WTC11 (cell line): ENCODE measurements at regions not wholly inside any gene's neighbourhood (a gene's known extent, or its start where the extent isn't known, plus 50 kb on each side); places are given as distances from the start of the nearest gene placed in this dataset.

Source experiments
- ATAC-seq: fragments of 200-7000 bp; cut with Tn5 transposase; 2 replicates; pipeline ENCODE4 v1.10.0; 2021; ENCODE audit warnings: mild to moderate bottlenecking, moderate library complexity
- CTCF ChIA-PET: fragments of 300-600 bp; sonication (Branson Sonifier 250); formaldehyde crosslinking; loops from one replicate; lab custom pipeline; 2021; ENCODE audit warnings: antibody characterized with exemption; lab: Charles Lee
- POLR2A ChIA-PET: fragments of 350-600 bp; sonication (Branson Sonifier 250); formaldehyde crosslinking; loops from one replicate; lab custom pipeline; 2021; ENCODE audit warnings: antibody characterized with exemption; lab: Charles Lee
- DNase-seq: peaks from one replicate; pipeline ENCODE4 v3.0.0; 2021; ENCODE audit warnings: low spot score
- H3K27ac Mint-ChIP-seq: 2 replicates; pipeline ENCODE4 v1.8.0; 2021; ENCODE audit warnings: mixed read lengths
- H3K27me3 Mint-ChIP-seq: 2 replicates; pipeline ENCODE4 v1.8.0; 2021; ENCODE audit warnings: low read depth, mild to moderate bottlenecking, moderate library complexity, mixed read lengths
- H3K36me3 Mint-ChIP-seq: 2 replicates; pipeline ENCODE4 v1.8.0; 2021; ENCODE audit warnings: mixed read lengths
- H3K4me1 Mint-ChIP-seq: 2 replicates; pipeline ENCODE4 v1.8.0; 2022; ENCODE audit warnings: mixed read lengths
- H3K4me3 Mint-ChIP-seq: 2 replicates; pipeline ENCODE4 v1.8.0; 2021; ENCODE audit warnings: mild to moderate bottlenecking, moderate library complexity, mixed read lengths
- H3K9me3 Mint-ChIP-seq: 2 replicates; pipeline ENCODE4 v1.8.0; 2021; ENCODE audit warnings: mixed read lengths
- CBFB ChIP-seq: sonication (generic); formaldehyde crosslinking; IDR thresholded peaks from 2 replicates; pipeline ENCODE4 v1.8.1; 2022; ENCODE audit warnings: mild to moderate bottlenecking, low read depth, missing genetic modification reagents
- EMX1 ChIP-seq: fragments of 250-450 bp; sonication (Bioruptor Pico); IDR thresholded peaks from 2 replicates; pipeline ENCODE4 v1.8.0; 2021; ENCODE audit warnings: mild to moderate bottlenecking
- ESRRA ChIP-seq: sonication (generic); formaldehyde crosslinking; IDR thresholded peaks from 2 replicates; pipeline ENCODE4 v1.8.1; 2022; ENCODE audit warnings: mild to moderate bottlenecking, missing genetic modification reagents, borderline replicate concordance
- FOXK1 ChIP-seq: sonication (generic); formaldehyde crosslinking; IDR thresholded peaks from 2 replicates; pipeline ENCODE4 v1.8.0; 2022; ENCODE audit warnings: mild to moderate bottlenecking, moderate library complexity, missing genetic modification reagents
- FOXP1 ChIP-seq: sonication (generic); formaldehyde crosslinking; IDR thresholded peaks from 2 replicates; pipeline ENCODE4 v1.8.0; 2022; ENCODE audit warnings: missing genetic modification reagents, mild to moderate bottlenecking, moderate library complexity, borderline replicate concordance
- FOXP4 ChIP-seq: sonication (generic); formaldehyde crosslinking; IDR thresholded peaks from 2 replicates; pipeline ENCODE4 v1.8.0; 2022; ENCODE audit warnings: mild to moderate bottlenecking, missing genetic modification reagents
- GTF2I ChIP-seq: fragments of 250-450 bp; sonication (Bioruptor Pico); conservative IDR thresholded peaks from 2 replicates; pipeline ENCODE4 v1.4.0; 2021; ENCODE audit warnings: mild to moderate bottlenecking
- JUN ChIP-seq: sonication (generic); formaldehyde crosslinking; IDR thresholded peaks from 2 replicates; pipeline ENCODE4 v1.8.0; 2023; ENCODE audit warnings: mild to moderate bottlenecking, missing genetic modification reagents
- MXD4 ChIP-seq: fragments of 250-450 bp; sonication (Bioruptor Pico); IDR thresholded peaks from 2 replicates; pipeline ENCODE4 v1.8.0; 2021; ENCODE audit warnings: mild to moderate bottlenecking, moderate library complexity, borderline replicate concordance
- NFE2L1 ChIP-seq: sonication (generic); formaldehyde crosslinking; IDR thresholded peaks from 2 replicates; pipeline ENCODE4 v1.8.1; 2023; ENCODE audit warnings: missing genetic modification reagents
- PRRX2 ChIP-seq: fragments of 250-450 bp; sonication (Bioruptor Pico); IDR thresholded peaks from 2 replicates; pipeline ENCODE4 v1.8.0; 2021; ENCODE audit warnings: mild to moderate bottlenecking
- STAT6 ChIP-seq: sonication (generic); formaldehyde crosslinking; conservative IDR thresholded peaks from 2 replicates; pipeline ENCODE4 v1.8.1; 2023; ENCODE audit warnings: mild to moderate bottlenecking, low read depth, missing genetic modification reagents, moderate library complexity
- TEAD4 ChIP-seq: sonication (generic); formaldehyde crosslinking; IDR thresholded peaks from 2 replicates; pipeline ENCODE4 v1.8.0; 2022; ENCODE audit warnings: mild to moderate bottlenecking, missing genetic modification reagents
- TP53 ChIP-seq: sonication (generic); formaldehyde crosslinking; IDR thresholded peaks from 2 replicates; pipeline ENCODE4 v1.8.1; 2023; ENCODE audit warnings: mild to moderate bottlenecking, missing genetic modification reagents
- ZNF416 ChIP-seq: fragments of 250-450 bp; sonication (Bioruptor Pico); IDR thresholded peaks from 2 replicates; pipeline ENCODE4 v1.9.0; 2021; ENCODE audit warnings: mild to moderate bottlenecking, inconsistent platforms
- TF ChIP-seq, protein P1 (sequence below): sonication (generic); formaldehyde crosslinking; IDR thresholded peaks from 2 replicates; pipeline ENCODE4 v1.8.1; 2022; ENCODE audit warnings: missing genetic modification reagents, borderline replicate concordance
- TF ChIP-seq, protein P2 (sequence below): sonication (generic); formaldehyde crosslinking; IDR thresholded peaks from 2 replicates; pipeline ENCODE4 v1.8.1; 2023; ENCODE audit warnings: mild to moderate bottlenecking, missing genetic modification reagents, moderate library complexity
- TF ChIP-seq, protein P3 (sequence below): fragments of 250-450 bp; sonication (Bioruptor Pico); IDR thresholded peaks from 2 replicates; pipeline ENCODE4 v2.1.2; 2022; ENCODE audit warnings: mild to moderate bottlenecking, moderate library complexity
- TF ChIP-seq, protein P4 (sequence below): sonication (generic); formaldehyde crosslinking; IDR thresholded peaks from 2 replicates; pipeline ENCODE4 v1.8.1; 2023; ENCODE audit warnings: mild to moderate bottlenecking, missing genetic modification reagents
- TF ChIP-seq, protein P5 (sequence below): sonication (generic); formaldehyde crosslinking; IDR thresholded peaks from 2 replicates; pipeline ENCODE4 v1.8.1; 2022; ENCODE audit warnings: low read depth, mild to moderate bottlenecking, moderate library complexity, missing genetic modification reagents, borderline replicate concordance
- TF ChIP-seq, protein P6 (sequence below): sonication (generic); formaldehyde crosslinking; IDR thresholded peaks from 2 replicates; pipeline ENCODE4 v1.8.0; 2022; ENCODE audit warnings: mild to moderate bottlenecking, missing genetic modification reagents

- TF ChIP-seq JUN (no peak), MXD4 (no peak)
- CTCF ChIA-PET, result no interaction called here
- POLR2A ChIA-PET, result no interaction called here
- Mint-ChIP-seq H3K27ac (no peak overlapping the region), H3K9me3 (peaks cover 9% of the 10 kb centered on the region), H3K36me3 (no peaks in the 10 kb centered on the region; the same call in 1 of the 2 replicates), H3K27me3 (no peaks in the 10 kb centered on the region; the same call in 1 of the 2 replicates), H3K4me3 (no peak overlapping the region), H3K4me1 (peaks cover 27% of the 10 kb centered on the region)
- ATAC-seq (no peak), DNase-seq (no peak)
Observed at GRCh38 chr9:13503599-13503998, 224.1 kb upstream of the MPDZ start.

DNA sequence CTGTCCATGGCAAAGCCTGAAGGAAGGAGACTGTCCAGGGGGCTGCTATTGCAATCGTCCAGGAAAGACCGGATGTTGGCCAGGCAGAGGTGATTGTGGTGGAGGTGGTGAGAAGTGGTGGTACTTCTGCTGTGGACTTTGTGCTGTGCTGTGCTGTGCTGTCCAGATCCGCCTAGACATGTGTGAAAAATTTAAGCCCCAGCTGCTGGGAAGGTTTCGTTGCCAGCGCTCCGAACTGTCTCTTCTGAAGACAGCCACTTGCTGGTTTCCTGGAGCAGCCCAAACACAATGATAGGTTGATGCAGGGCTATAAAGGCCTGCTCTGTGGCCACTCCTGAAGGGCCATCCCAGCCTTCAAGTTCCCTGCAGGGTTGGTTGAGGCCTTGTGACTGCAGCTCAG lies 223.0 kb upstream of the MPDZ start:
- TF ChIP-seq, protein P1, sequence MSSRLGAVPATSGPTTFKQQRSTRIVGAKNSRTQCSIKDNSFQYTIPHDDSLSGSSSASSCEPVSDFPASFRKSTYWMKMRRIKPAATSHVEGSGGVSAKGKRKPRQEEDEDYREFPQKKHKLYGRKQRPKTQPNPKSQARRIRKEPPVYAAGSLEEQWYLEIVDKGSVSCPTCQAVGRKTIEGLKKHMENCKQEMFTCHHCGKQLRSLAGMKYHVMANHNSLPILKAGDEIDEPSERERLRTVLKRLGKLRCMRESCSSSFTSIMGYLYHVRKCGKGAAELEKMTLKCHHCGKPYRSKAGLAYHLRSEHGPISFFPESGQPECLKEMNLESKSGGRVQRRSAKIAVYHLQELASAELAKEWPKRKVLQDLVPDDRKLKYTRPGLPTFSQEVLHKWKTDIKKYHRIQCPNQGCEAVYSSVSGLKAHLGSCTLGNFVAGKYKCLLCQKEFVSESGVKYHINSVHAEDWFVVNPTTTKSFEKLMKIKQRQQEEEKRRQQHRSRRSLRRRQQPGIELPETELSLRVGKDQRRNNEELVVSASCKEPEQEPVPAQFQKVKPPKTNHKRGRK (CRISPR knock-in tag), result no peak
- no peak for TF ChIP-seq ZNF416 (CRISPR knock-in tag)
- TF ChIP-seq JUN, result no peak
- TF ChIP-seq EMX1 (CRISPR knock-in tag), result no peak
- TF ChIP-seq, protein P2, sequence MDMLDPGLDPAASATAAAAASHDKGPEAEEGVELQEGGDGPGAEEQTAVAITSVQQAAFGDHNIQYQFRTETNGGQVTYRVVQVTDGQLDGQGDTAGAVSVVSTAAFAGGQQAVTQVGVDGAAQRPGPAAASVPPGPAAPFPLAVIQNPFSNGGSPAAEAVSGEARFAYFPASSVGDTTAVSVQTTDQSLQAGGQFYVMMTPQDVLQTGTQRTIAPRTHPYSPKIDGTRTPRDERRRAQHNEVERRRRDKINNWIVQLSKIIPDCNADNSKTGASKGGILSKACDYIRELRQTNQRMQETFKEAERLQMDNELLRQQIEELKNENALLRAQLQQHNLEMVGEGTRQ (CRISPR knock-in tag), result no peak
- TF ChIP-seq TEAD4 (CRISPR knock-in tag), result no peak
- TF ChIP-seq PRRX2 (CRISPR knock-in tag), result no peak
- no peak for TF ChIP-seq ESRRA (CRISPR knock-in tag)
- no peak for TF ChIP-seq TP53
- no peak for TF ChIP-seq FOXP4 (CRISPR knock-in tag)
- TF ChIP-seq GTF2I (CRISPR knock-in tag), result no peak
- TF ChIP-seq, protein P3, sequence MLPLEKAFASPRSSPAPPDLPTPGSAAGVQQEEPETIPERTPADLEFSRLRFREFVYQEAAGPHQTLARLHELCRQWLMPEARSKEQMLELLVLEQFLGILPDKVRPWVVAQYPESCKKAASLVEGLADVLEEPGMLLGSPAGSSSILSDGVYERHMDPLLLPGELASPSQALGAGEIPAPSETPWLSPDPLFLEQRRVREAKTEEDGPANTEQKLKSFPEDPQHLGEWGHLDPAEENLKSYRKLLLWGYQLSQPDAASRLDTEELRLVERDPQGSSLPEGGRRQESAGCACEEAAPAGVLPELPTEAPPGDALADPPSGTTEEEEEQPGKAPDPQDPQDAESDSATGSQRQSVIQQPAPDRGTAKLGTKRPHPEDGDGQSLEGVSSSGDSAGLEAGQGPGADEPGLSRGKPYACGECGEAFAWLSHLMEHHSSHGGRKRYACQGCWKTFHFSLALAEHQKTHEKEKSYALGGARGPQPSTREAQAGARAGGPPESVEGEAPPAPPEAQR, result no peak
- TF ChIP-seq, protein P4, sequence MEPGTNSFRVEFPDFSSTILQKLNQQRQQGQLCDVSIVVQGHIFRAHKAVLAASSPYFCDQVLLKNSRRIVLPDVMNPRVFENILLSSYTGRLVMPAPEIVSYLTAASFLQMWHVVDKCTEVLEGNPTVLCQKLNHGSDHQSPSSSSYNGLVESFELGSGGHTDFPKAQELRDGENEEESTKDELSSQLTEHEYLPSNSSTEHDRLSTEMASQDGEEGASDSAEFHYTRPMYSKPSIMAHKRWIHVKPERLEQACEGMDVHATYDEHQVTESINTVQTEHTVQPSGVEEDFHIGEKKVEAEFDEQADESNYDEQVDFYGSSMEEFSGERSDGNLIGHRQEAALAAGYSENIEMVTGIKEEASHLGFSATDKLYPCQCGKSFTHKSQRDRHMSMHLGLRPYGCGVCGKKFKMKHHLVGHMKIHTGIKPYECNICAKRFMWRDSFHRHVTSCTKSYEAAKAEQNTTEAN (CRISPR knock-in tag), result no peak
- no peak for TF ChIP-seq CBFB (CRISPR knock-in tag)
- H3K9me3 Mint-ChIP-seq, result peaks cover 9% of the 10 kb centered on the region
- H3K4me3 Mint-ChIP-seq, result no peak overlapping the region
- ChIA-PET CTCF (no interaction called here), POLR2A (no interaction called here)
- H3K36me3 Mint-ChIP-seq, result no peaks in the 10 kb centered on the region; the same call in 1 of the 2 replicates
- H3K27ac Mint-ChIP-seq, result no peak overlapping the region
- peaks cover 34% of the 10 kb centered on the region for H3K4me1 Mint-ChIP-seq
- ATAC-seq (no peak), DNase-seq (no peak)
- H3K27me3 Mint-ChIP-seq, result no peaks in the 10 kb centered on the region; the same call in 1 of the 2 replicates

GRCh38 chr9:13501018-13501417 lies 221.5 kb upstream of the MPDZ start:
- ATAC-seq (no peak), DNase-seq (no peak)
- Mint-ChIP-seq H3K36me3 (no peaks in the 10 kb centered on the region; the same call in 1 of the 2 replicates), H3K9me3 (peaks cover 13% of the 10 kb centered on the region), H3K27ac (no peak overlapping the region), H3K4me3 (no peak overlapping the region), H3K4me1 (peaks cover 27% of the 10 kb centered on the region), H3K27me3 (no peaks in the 10 kb centered on the region; the same call in 1 of the 2 replicates)
- POLR2A ChIA-PET, result no interaction called here
- CTCF ChIA-PET, result no interaction called here
- TF ChIP-seq STAT6 (CRISPR knock-in tag), result no peak
- no peak for TF ChIP-seq FOXP1 (CRISPR knock-in tag)
- TF ChIP-seq FOXK1 (CRISPR knock-in tag), result no peak
- TF ChIP-seq MXD4, result no peak
- TF ChIP-seq NFE2L1 (CRISPR knock-in tag), result no peak
- TF ChIP-seq, protein P5, sequence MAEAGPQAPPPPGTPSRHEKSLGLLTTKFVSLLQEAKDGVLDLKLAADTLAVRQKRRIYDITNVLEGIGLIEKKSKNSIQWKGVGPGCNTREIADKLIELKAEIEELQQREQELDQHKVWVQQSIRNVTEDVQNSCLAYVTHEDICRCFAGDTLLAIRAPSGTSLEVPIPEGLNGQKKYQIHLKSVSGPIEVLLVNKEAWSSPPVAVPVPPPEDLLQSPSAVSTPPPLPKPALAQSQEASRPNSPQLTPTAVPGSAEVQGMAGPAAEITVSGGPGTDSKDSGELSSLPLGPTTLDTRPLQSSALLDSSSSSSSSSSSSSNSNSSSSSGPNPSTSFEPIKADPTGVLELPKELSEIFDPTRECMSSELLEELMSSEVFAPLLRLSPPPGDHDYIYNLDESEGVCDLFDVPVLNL (CRISPR knock-in tag), result no peak
- TF ChIP-seq, protein P6, sequence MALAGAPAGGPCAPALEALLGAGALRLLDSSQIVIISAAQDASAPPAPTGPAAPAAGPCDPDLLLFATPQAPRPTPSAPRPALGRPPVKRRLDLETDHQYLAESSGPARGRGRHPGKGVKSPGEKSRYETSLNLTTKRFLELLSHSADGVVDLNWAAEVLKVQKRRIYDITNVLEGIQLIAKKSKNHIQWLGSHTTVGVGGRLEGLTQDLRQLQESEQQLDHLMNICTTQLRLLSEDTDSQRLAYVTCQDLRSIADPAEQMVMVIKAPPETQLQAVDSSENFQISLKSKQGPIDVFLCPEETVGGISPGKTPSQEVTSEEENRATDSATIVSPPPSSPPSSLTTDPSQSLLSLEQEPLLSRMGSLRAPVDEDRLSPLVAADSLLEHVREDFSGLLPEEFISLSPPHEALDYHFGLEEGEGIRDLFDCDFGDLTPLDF (CRISPR knock-in tag), result no peak
